Activated T-cell treated with anti-CD3 and anti-CD28 coated beads, Interleukin-2, amount 50 U/mL, for 24 hours (primary cell): ENCODE measurements at regions not wholly inside any gene's neighbourhood (a gene's known extent, or its start where the extent isn't known, plus 50 kb on each side); places are given as distances from the start of the nearest gene placed in this dataset.
"Not testable (repeated sequence)": the region's sequence is repeated elsewhere in the genome, so short reads cannot be mapped to it uniquely, and the experiment has no call there.

Source experiments
- DNase-seq: peaks from one replicate; pipeline ENCODE4 v3.0.0-alpha.2; 2020
- H3K27ac Mint-ChIP-seq: 2 replicates; pipeline ENCODE4 v1.8.0; 2020; ENCODE audit warnings: mild to moderate bottlenecking, mixed read lengths
- H3K27me3 Mint-ChIP-seq: 2 replicates; pipeline ENCODE4 v1.8.0; 2020; ENCODE audit warnings: mixed read lengths
- H3K36me3 Mint-ChIP-seq: 2 replicates; pipeline ENCODE4 v1.8.0; 2020; ENCODE audit warnings: low read depth, mixed read lengths
- H3K4me1 Mint-ChIP-seq: 2 replicates; pipeline ENCODE4 v1.8.0; 2020; ENCODE audit warnings: low read depth, mixed read lengths
- H3K4me3 Mint-ChIP-seq: 2 replicates; pipeline ENCODE4 v1.8.0; 2020; ENCODE audit warnings: mild to moderate bottlenecking, moderate library complexity, mixed read lengths
- H3K9me3 Mint-ChIP-seq: 2 replicates; pipeline ENCODE4 v1.8.0; 2020; ENCODE audit warnings: mixed read lengths

DNA sequence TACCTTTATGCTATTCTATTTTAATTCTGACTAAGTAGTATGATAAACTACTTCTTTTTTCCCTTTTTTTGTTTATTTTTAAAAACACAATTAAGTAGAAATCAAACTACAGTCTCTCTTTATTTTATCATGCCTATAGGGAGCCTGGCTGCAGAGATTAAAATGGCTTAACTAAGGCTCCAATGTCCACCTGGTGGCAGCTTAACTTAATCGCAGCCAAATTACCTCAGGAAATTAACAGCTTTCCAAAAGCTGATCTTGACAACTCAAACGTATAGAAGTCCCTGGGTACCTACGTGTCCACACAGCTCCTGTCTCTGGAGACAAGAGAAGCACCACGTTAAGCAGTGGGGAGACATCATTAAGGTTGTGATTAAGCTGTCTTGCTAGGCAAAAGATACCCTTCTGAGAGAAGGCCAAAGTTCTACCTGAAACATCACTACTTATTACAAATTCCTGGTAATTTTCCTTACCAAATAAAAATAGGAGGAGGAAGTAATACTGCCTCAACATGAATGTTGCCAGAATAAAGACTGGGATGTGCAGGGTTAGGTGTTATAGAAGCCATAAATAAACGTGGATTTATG, 63.2 kb upstream of the SNX19 start:
- no peak overlapping the region for H3K4me3 Mint-ChIP-seq
- no peak for DNase-seq
- peaks cover 51% of the 10 kb centered on the region for H3K27me3 Mint-ChIP-seq
- H3K9me3 Mint-ChIP-seq = peaks cover 18% of the 10 kb centered on the region
- H3K36me3 Mint-ChIP-seq = no peaks in the 10 kb centered on the region
- H3K4me1 Mint-ChIP-seq = no peaks in the 10 kb centered on the region
- H3K27ac Mint-ChIP-seq = no peak overlapping the region

DNA sequence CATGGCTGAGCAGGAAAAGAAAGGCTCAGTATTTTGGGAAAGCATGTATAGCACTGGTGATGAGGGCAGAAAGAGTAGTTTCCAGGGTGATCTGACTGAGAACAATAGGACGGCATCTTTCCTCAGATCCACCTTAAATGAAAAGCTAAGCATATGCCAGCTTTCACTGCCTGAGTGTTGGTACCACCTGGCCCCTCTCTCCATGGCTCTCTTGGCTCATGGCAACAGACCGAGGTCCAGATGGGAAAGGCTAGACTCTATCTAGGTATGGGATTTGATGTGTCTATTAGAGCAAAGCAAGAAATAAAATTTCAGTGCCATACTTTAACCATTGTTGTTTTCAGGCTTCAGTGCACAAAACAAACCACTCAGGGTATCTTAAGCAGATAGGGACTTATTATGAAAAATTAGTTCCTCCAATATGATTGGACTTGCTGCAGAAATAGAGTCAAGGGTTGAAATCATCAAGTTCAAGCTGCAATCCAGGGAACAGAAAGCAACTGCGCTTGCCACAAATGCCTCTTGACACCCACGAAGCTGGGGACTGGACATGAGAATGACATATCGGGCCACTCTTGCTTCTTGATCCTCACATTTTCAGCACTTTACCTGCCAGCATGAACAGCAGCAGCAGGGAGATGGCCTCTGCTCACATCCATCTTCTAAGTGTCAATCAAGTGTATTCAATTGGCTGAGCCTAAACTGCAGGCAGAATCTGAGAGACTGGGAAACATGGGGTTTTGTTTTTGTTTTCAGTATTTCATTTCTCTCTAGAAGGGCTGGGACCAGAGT, 64.0 kb upstream of the SNX19 start:
- Mint-ChIP-seq H3K27ac (no peak overlapping the region), H3K4me3 (no peak overlapping the region), H3K36me3 (no peaks in the 10 kb centered on the region), H3K9me3 (peaks cover 18% of the 10 kb centered on the region), H3K27me3 (peaks cover 50% of the 10 kb centered on the region), H3K4me1 (no peaks in the 10 kb centered on the region)
- no peak for DNase-seq

DNA sequence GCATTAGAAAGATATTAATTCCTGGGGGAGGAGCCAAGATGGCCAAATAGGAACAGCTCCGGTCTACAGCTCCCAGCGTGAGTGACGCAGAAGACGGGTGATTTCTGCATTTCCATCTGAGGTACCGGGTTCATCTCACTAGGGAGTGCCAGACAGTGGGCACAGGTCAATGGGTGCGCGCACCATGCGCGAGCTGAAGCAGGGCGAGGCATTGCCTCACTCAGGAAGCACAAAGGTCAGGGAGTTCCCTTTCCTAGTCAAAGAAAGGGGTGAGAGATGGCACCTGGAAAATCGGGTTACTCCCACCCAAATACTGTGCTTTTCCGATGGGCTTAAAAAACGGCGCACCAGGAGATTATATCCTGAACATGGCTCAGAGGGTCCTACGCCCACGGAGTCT, 68.0 kb upstream of the SNX19 start:
- H3K4me1 Mint-ChIP-seq, H3K4me3 Mint-ChIP-seq, H3K27ac Mint-ChIP-seq, H3K9me3 Mint-ChIP-seq, H3K36me3 Mint-ChIP-seq, DNase-seq: not testable (repeated sequence)
- H3K27me3 Mint-ChIP-seq = peaks cover 35% of the 10 kb centered on the region

DNA sequence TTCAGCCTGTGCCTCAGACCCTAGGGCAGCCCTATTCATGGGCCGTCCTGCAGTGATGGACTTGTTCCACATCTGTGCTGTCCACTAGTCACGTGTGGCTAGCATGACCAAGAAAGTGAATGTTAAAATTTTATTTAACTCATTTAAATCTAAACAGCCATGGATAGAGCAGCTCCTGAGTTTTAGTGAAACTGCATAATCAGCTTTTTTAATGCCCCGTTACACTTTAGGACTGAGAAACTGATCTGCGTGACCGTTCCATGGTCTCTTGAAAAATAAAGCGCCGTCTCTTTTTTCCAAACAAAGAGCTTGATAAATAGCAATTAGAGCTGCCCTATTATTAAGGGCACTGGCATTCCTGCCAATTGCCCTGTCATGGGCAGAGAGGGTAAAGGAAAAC, 76.5 kb upstream of the SNX19 start:
- H3K27me3 Mint-ChIP-seq = no peaks in the 10 kb centered on the region

DNA sequence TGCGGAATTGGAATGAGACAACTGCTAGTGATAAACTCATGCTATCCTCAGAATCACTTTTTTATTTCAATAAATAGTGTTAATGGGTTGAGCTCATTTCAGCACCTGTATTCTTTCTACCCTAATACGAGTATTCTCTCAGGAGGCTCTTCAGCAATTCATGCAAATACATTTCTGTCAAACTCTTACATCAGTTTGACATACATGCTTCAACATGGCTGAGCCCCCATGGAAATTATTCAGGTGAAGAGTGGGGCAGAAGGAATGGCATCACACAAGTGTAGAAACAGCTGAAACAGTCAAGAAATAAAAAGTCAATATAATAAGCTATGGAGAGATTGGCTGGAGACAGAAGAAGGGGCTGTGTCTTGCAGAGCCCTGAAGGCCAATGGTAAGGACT, 77.8 kb upstream of the SNX19 start:
- no peaks in the 10 kb centered on the region for H3K27me3 Mint-ChIP-seq
- no peak overlapping the region for H3K4me3 Mint-ChIP-seq
- DNase-seq = no peak
- H3K36me3 Mint-ChIP-seq = no peaks in the 10 kb centered on the region
- H3K4me1 Mint-ChIP-seq = no peaks in the 10 kb centered on the region
- H3K27ac Mint-ChIP-seq = no peak overlapping the region
- no peaks in the 10 kb centered on the region for H3K9me3 Mint-ChIP-seq

More for the DNA sequence above, 76.5 kb upstream of the SNX19 start:
- H3K4me3 Mint-ChIP-seq = no peak overlapping the region
- no peaks in the 10 kb centered on the region for H3K9me3 Mint-ChIP-seq
- DNase-seq = no peak
- H3K36me3 Mint-ChIP-seq = no peaks in the 10 kb centered on the region
- H3K27ac Mint-ChIP-seq = no peak overlapping the region
- no peaks in the 10 kb centered on the region for H3K4me1 Mint-ChIP-seq

DNA sequence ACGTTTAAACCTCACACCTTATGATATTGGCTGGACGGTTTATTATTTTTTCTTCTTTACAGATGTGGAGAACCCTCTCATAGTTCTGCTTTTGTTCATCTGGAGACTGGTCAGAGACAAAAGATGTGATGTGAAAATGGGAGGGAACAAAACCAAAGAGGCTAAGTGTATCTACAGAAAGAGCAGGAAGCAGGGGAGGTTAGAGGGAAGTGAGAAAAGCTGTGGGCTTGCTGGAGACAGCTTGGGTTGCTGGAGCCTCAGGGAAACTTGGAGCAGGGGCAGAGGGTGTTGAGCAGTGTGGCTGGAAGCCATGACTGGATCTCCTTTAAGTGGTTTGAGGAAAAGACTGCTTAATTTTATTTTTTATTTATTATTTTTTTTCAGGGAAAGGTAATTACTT, 79.0 kb upstream of the SNX19 start:
- no peaks in the 10 kb centered on the region for H3K27me3 Mint-ChIP-seq
- no peaks in the 10 kb centered on the region for H3K36me3 Mint-ChIP-seq
- no peaks in the 10 kb centered on the region for H3K9me3 Mint-ChIP-seq
- no peak overlapping the region for H3K4me3 Mint-ChIP-seq
- H3K27ac Mint-ChIP-seq = no peak overlapping the region
- H3K4me1 Mint-ChIP-seq = no peaks in the 10 kb centered on the region
- no peak for DNase-seq

DNA sequence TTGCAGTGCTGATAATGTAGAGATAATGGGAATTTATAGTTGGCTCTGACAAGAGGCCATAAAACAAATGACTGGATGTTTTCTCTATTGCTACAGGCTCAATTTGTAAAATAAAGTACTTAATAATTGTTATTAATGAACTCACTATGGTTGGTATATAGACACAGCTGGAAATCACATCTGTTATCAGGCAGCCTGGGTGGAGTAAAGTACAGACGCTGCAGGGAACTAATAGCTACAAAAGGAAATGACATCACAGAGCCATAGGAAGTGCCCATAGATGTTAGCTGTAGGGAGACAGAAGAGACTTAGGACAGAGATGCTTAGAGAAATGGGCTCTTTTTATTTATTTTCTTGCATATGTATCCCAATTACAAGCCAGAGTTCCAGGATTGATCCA, 81.0 kb upstream of the SNX19 start:
- Mint-ChIP-seq H3K27ac (no peak overlapping the region), H3K4me1 (no peaks in the 10 kb centered on the region), H3K27me3 (no peaks in the 10 kb centered on the region), H3K9me3 (no peaks in the 10 kb centered on the region), H3K36me3 (no peaks in the 10 kb centered on the region), H3K4me3 (no peak overlapping the region)
- DNase-seq = no peak

DNA sequence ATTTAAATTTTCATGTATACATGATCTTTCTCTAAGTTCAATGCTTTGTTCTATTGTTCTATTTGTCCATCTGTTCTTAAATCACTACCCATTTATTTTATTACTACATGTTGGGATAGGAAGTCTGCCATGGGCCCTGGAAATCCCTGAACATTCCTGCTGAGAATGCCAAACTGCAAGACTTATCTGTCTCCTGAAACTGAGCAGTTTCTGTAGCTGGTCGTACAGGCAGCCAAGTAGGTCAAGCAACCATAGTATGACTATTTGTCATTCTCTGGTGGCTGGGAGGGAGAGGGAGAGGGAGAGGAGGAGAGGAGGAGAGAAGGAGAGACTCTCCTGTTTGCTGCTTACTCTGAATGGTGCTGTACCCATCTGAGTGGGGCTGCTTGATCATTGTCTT, 82.8 kb upstream of the SNX19 start:
- no peak overlapping the region for H3K4me3 Mint-ChIP-seq
- no peaks in the 10 kb centered on the region for H3K9me3 Mint-ChIP-seq
- H3K4me1 Mint-ChIP-seq = no peaks in the 10 kb centered on the region
- no peak overlapping the region for H3K27ac Mint-ChIP-seq
- no peaks in the 10 kb centered on the region for H3K36me3 Mint-ChIP-seq
- no peaks in the 10 kb centered on the region for H3K27me3 Mint-ChIP-seq
- no peak for DNase-seq

DNA sequence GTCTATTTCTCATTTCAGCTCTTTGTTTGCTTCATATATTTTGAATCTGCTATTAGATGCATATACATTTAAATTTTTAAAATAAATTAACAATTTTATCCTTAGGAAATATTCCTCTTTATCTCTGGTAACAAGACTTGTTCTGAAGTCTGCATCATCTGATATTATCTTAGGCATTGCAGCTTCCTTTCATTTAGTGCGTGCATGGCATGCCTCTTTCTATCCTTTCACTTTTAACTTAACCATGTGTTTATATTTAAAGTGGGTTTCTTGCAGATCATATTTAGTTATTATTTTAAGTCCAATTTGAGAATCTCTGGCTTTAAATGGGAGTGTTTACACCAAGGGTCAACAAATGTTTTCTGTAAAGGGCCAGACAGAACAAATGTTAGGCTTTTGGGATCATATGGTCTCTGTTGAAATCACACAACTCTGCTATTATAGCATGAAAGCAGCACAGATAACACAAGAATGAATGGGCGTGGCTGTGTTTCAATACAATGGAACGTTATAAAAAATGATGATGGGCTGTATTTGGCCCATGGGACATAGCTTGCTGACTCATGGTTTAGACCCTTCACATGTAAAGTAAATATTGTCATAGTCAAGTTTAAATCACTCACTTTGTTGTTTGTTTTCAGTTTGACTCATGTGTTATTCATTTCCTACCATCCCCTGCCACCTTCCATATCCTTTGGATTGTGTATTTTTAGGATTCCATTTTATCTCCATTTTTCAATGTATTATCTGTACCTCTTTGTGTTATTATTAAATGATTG, 83.9 kb upstream of the SNX19 start:
- Mint-ChIP-seq H3K4me3 (no peak overlapping the region), H3K27ac (no peak overlapping the region), H3K27me3 (no peaks in the 10 kb centered on the region), H3K4me1 (no peaks in the 10 kb centered on the region), H3K36me3 (no peaks in the 10 kb centered on the region), H3K9me3 (no peaks in the 10 kb centered on the region)
- DNase-seq = no peak

DNA sequence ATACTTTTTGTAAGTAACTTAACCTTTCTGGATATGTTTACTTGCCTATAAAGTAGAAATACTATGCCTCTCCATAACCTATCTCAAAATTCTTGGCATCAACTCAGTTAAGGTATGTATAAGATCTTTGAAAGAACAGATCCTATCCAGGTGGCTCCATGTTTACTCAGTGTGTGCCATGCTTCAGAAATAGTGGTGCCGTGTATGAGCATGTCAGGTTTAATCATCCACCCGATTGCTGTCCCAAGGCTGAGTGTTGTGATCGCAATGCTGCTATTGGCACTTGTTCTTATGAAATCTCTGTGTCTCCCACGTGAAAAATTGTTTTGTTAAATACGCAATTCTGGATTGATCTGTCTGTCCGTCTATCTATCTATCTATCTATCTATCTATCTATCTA, 85.9 kb upstream of the SNX19 start:
- H3K27me3 Mint-ChIP-seq = no peaks in the 10 kb centered on the region
- no peaks in the 10 kb centered on the region for H3K9me3 Mint-ChIP-seq
- H3K27ac Mint-ChIP-seq = no peak overlapping the region
- DNase-seq = no peak
- no peaks in the 10 kb centered on the region for H3K4me1 Mint-ChIP-seq
- no peak overlapping the region for H3K4me3 Mint-ChIP-seq
- H3K36me3 Mint-ChIP-seq = no peaks in the 10 kb centered on the region

DNA sequence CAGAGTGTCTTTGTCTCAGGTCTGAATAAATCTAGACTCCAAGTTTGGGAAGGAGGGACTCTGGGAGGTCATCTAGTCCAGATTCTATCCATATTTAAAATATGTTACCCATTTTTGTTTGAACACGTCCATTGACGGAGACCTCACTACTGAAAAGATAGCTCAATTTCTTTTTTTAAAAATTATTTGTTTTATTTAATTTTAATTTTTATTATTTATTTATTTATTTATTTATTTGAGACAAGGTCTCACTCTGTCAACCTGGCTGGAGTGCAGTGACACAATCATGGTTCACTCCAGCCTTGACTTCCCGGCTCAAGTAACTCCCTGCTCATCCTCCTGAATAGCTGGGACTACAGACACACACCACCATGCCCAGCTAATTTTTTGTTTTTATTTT, 89.5 kb upstream of the SNX19 start:
- Mint-ChIP-seq H3K4me1 (no peaks in the 10 kb centered on the region), H3K27me3 (peaks cover 4% of the 10 kb centered on the region), H3K4me3 (no peak overlapping the region), H3K9me3 (peaks cover 4% of the 10 kb centered on the region), H3K36me3 (no peaks in the 10 kb centered on the region), H3K27ac (no peak overlapping the region)
- no peak for DNase-seq

DNA sequence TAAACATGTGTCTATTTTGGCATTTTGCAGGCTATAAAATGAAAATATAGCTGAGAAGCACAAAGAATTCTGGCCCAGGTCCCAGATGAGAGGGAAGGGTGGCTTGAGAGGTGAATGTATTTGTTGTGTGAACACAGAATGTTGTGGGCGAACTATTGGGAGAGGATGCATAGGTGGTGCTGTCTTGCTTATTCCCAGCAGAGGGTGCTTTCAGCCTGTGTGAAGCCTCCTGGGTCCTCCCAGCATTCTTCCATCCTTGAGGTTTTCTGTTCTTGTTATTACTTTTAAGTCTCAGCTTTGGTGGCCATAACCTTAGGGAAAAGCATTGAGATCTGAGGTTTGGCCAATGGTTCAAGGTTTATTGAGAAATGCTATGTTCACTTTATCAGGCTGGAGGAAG, 108.7 kb upstream of the SNX19 start:
- Mint-ChIP-seq H3K4me3 (no peak overlapping the region), H3K4me1 (no peaks in the 10 kb centered on the region), H3K27me3 (no peaks in the 10 kb centered on the region), H3K27ac (no peak overlapping the region), H3K9me3 (no peaks in the 10 kb centered on the region), H3K36me3 (no peaks in the 10 kb centered on the region)
- no peak for DNase-seq

DNA sequence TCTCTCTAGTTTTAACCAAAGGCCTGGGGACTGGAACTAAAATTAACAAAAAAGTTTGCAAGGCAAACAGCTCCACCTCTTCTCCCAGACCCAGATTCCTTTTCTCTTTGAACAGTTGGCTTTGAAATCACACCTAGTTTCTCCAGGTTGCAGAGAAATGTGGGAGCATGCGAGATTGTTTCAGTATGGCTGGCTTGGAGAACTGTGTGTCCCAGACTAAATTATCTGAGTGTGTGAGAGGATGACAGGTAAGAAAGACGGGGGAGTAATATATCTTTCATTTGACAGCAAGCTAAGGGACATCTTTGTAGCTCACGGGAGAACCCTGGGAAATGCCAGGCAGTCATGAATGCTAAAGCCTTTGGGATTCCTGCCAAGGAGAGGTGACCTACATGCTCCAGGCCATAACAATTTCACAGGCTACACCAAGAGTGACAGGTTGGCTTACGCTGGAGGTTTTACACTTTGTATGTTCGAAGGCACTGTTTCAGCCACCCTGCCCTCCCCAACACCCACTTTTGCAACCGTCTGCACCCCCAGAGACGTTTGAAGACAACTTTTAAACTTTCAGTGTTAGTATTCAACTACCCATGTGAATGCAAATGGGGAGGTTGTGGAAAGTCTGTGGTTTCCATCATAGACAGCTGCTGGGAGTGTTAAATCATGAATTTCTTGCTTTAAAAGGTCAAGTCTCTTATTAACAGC, 109.3 kb upstream of the SNX19 start:
- no peak overlapping the region for H3K4me3 Mint-ChIP-seq
- H3K4me1 Mint-ChIP-seq = no peaks in the 10 kb centered on the region
- H3K36me3 Mint-ChIP-seq = no peaks in the 10 kb centered on the region
- DNase-seq = no peak
- no peaks in the 10 kb centered on the region for H3K9me3 Mint-ChIP-seq
- H3K27ac Mint-ChIP-seq = no peak overlapping the region
- H3K27me3 Mint-ChIP-seq = no peaks in the 10 kb centered on the region

DNA sequence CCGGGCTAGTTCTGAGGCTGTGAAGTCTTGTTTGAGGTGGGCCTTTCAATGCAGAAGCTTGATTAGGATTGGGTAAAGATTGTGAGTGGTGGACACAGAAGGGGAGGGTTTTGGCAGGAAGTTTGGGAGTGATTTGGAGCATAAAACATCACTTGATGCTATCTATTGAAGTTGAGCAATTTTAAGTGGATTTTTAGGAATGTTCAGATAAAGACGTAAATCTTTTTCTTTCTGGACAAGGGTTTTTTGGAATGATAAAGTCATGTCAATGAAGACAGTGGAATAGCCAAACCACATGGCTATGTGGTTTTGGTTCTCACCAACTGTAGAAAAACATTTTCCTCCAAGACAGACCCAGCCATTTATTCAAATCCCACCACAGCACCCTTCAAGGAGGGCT, 111.2 kb upstream of the SNX19 start:
- no peaks in the 10 kb centered on the region for H3K4me1 Mint-ChIP-seq
- H3K36me3 Mint-ChIP-seq = no peaks in the 10 kb centered on the region
- DNase-seq = no peak
- H3K4me3 Mint-ChIP-seq = no peak overlapping the region
- H3K9me3 Mint-ChIP-seq = no peaks in the 10 kb centered on the region
- H3K27me3 Mint-ChIP-seq = no peaks in the 10 kb centered on the region
- no peak overlapping the region for H3K27ac Mint-ChIP-seq
